Left cardiac atrium (tissue), 4 donors: ENCODE measurements at regions not wholly inside any gene's neighbourhood (a gene's known extent, or its start where the extent isn't known, plus 50 kb on each side); places are given as distances from the start of the nearest gene placed in this dataset.
"Not testable (repeated sequence)": the region's sequence is repeated elsewhere in the genome, so short reads cannot be mapped to it uniquely, and the experiment has no call there.

Source experiments
- ATAC-seq, 2 donors: fragments of 200-7000 bp; cut with Tn5 transposase; one replicate each; pipeline ENCODE4 v1.9.1; 2020; ENCODE audit warnings: mild to moderate bottlenecking in 2 of 2, moderate library complexity in 2 of 2
- DNase-seq: peaks from one replicate; pipeline ENCODE4 v3.0.0-alpha.2; 2020
- intact Hi-C, 2 donors: fragments of 100-400 bp; cut with DNase I; formaldehyde crosslinking; loops; one replicate each; pipeline versions ENCODE4 v1.14.1 to v1.15.1; 2022 to 2023
- microRNA-seq, 2 donors: library from miRNA; unstranded; fragments of <30 nt; microRNA quantifications; one replicate each; pipeline ENCODE4 v1.2.0, GENCODE V29; 2020
- donor health status: DM: no; HTN: yes; CAD: no.
- donor health status: DM: no; HTN: yes; CAD: no; lungs with severe emphysema.
- donor health status: DM: yes; HTN: yes; CAD: no.
- donor health status: Dilated cardiomyopathy.

DNA sequence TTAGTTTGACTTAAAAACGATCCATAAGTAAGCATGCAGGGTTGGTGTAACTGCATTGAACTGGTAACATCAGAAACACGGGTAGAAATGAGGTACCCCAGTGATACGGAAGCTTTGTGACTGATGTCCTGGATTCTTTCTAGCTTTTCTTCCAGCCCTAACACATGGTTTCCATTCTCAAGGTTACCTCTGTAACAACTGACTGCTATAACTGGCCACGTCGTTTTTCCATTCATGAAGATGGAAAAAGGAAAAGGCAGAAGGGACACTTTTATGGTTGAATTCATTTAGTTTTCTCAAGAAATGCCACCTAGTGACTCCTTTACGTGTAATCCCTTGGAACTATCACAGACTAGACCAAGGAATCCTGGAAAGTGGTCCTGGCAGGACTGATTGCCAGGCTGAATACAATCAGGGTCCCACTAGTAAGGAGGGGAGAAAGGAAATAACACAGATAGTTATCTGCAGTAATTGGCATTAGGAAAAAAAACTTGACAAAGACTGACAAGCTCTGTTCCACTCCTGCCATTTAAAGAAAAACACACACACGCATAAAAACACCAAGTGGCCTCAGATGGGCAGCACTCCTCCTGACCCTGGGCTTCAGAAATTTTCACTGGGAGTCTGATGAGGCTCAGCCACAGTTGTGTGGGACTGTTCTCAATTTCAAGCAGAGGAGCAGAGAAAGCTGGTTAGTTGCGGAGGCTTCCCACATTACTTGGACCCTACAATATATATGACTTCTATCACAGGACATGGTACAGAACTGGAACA, 77.5 kb upstream of the ZNF169 start:
- intact Hi-C loops = no loop called here
- ATAC-seq (peak in 1 of 2 donors; percentile 11), DNase-seq (no peak)

DNA sequence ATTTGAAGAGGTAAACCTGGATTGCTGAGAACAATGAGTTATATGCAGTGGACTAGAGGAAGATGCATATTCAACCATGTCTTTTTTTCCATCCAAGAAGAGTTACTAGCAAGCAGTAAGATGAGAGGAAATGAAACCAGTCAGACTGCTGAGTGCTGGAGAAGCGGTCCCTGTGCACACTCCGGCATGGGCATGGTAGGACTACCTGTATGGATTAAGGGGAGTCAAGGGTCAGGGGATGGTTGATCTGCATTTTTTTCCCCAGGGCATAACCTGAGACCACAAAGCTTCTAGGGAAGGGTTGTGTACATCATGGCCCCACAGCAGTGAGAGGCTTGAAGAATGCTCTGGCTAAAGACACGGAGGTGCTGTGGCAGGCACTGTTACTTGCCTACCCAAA, 76.6 kb upstream of the ZNF169 start:
- intact Hi-C loops = no loop called here
- ATAC-seq = peak in 1 of 2 donors; percentile 27
- DNase-seq = no peak

- intact Hi-C loops = no loop called here
- DNase-seq = no peak
- ATAC-seq = no peak
Measured at GRCh38 chr9:94183240-94183999, 75.7 kb upstream of the ZNF169 start.

DNA sequence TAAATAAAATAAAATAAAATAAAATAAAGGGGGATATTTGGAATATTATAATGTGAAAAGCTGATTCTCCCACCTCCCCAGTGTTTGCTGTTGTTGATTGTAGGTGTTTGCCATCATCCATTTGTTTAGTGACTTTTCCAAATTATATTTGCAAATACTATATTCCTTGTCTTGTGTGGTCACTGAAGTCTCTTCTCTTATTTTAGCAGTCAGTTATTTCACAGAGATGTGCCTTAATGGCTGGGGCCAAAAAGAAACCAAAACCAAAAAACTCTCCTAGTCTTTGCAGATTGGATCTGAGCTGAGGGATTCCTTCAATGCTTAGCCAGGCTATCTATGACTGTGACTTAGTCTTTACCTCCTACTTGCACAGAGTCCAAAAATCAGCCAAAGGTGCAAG, 70.9 kb upstream of the ZNF169 start:
- DNase-seq = no peak
- intact Hi-C loops = no loop called here
- no peak for ATAC-seq

DNA sequence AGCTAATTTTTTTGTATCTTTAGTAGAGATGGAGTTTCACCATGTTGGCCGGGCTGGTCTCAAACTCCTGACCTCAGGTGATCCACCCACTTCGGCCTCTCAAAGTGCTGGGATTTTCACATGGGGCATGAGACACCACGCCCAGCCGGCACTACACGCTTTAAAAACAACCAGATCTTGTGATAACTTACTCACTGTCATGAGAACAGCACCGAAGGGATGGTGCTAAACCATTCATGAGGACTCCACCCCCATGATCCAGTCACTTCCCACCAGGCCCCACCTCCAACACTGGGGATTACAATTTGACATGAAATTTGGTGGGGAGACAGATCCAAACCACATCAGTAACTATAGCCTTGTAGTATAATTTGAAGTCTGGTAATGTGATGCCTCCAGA, 67.4 kb upstream of the ZNF169 start:
- ATAC-seq, intact Hi-C loops: not testable (repeated sequence)

DNA sequence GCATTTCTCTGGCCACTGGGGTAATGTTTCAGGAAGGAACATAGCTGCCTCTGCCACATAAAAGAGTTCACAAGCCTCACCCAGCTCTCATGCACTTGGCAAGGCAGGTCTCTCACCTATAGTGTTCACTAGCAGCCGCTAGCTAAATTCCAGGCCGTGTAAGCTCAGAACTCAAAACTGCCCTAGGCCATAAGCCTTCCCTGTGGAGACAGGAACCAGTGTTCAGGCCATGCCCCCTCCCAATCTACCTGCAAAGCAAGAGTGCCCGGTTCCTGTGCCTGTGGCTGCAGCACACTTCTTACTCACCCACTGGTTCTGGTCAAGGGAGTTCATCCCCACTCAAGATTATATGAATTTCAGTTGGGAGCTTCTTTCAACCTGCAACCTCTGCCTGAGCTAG, 60.7 kb upstream of the ZNF169 start:
- intact Hi-C loops = no loop called here
- ATAC-seq (no peak), DNase-seq (no peak)

More for the DNA sequence above, 67.4 kb upstream of the ZNF169 start:
- DNase-seq = not testable (repeated sequence)

GRCh38 chr9:94199776-94200175, 59.3 kb upstream of the ZNF169 start:
- intact Hi-C loops = no loop called here
- no peak for ATAC-seq
- no peak for DNase-seq

GRCh38 chr9:94204174-94204573, 54.9 kb upstream of the ZNF169 start:
- intact Hi-C loops = no loop called here
- ATAC-seq (no peak), DNase-seq (no peak)

DNA sequence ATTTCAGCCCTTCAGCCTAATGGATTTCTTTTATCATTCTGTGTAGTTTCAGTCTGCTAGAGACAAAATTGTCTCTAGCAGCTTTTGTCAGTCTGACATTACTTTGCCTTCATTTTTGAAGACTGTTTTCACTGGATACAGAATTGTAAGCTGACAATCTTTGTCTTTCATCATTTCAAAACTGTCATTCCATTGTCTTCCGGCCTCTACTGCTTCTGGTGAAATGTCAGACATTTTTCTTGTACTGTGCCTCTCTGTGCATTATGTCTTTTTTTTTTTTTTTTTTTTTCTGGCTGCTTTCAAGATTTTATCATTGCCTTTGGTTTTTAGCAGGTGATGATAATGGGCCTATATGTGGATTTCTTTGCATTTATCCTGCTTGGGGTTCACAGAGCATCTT, 51.3 kb upstream of the ZNF169 start:
- intact Hi-C loops = no loop called here

More for the DNA sequence above, 51.3 kb upstream of the ZNF169 start:
- ATAC-seq (no peak), DNase-seq (no peak)

Small RNA genes lying in the stretch of these regions (microRNA-seq; reads per million reads assigned to microRNA genes)
- gene MIRLET7A1 (118 to 143 reads per million in 2 donors), gene MIRLET7D (3,116 to 4,873 reads per million in 2 donors), gene MIRLET7F1 (187 to 235 reads per million in 2 donors)
